Panc1 (cell line): ENCODE measurements at regions not wholly inside any gene's neighbourhood (a gene's known extent, or its start where the extent isn't known, plus 50 kb on each side); places are given as distances from the start of the nearest gene placed in this dataset.

Experiments used
- POLR2AphosphoS5 ChIP-seq: IDR thresholded peaks from 2 replicates; pipeline ENCODE4 v1.6.1; 2012; ENCODE audit warnings: mild to moderate bottlenecking, low read depth, low read length, moderate library complexity
- SIN3A ChIP-seq: IDR thresholded peaks from 2 replicates; pipeline ENCODE4 v1.6.1; 2012; ENCODE audit warnings: low read depth, mild to moderate bottlenecking, low read length, moderate library complexity, borderline replicate concordance; ENCODE audit not compliant: insufficient read depth
- TCF7L2 ChIP-seq: IDR thresholded peaks from 2 replicates; pipeline ENCODE4 v1.6.1; 2011; ENCODE audit warnings: mild to moderate bottlenecking, low read depth, low read length, inconsistent platforms
- TF ChIP-seq, protein P1 (sequence below): fragments of 450-650 bp; IDR thresholded peaks from 2 replicates; pipeline ENCODE4 v1.5.1; 2017; ENCODE audit warnings: mild to moderate bottlenecking
- TF ChIP-seq, protein P2 (sequence below), 2 experiments: IDR thresholded peaks; 2 replicates each; pipeline ENCODE4 v1.6.1; 2011 to 2012; ENCODE audit warnings: low read depth in 2 of 2, control low read depth in 1 of 2, low read length in 1 of 2, mild to moderate bottlenecking in 1 of 2, moderate library complexity in 1 of 2; ENCODE audit not compliant: insufficient read depth in 1 of 2

DNA sequence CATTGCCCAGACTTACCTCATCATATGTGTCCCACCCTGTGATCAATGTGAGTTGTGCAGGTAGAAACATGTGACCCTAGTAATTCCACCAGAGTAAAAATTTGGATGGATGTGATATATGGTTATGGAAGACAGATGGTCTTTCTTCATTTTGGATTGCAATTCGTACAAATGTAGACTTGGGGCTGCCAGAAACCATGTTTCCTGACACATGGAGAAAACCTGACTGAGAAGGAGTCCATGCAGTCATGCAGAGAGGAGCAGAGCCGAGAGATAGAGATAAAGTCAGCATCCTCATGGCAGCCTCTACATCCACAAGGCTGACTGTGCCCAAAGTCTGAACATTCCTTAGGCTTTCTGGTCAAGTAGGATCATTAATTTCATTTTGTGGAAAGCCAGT lies 678.1 kb upstream of the KIRREL3 start:
- TF ChIP-seq, protein P1, sequence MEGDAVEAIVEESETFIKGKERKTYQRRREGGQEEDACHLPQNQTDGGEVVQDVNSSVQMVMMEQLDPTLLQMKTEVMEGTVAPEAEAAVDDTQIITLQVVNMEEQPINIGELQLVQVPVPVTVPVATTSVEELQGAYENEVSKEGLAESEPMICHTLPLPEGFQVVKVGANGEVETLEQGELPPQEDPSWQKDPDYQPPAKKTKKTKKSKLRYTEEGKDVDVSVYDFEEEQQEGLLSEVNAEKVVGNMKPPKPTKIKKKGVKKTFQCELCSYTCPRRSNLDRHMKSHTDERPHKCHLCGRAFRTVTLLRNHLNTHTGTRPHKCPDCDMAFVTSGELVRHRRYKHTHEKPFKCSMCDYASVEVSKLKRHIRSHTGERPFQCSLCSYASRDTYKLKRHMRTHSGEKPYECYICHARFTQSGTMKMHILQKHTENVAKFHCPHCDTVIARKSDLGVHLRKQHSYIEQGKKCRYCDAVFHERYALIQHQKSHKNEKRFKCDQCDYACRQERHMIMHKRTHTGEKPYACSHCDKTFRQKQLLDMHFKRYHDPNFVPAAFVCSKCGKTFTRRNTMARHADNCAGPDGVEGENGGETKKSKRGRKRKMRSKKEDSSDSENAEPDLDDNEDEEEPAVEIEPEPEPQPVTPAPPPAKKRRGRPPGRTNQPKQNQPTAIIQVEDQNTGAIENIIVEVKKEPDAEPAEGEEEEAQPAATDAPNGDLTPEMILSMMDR, result no peak
- TF ChIP-seq POLR2AphosphoS5 (no peak), SIN3A (no peak), TCF7L2 (no peak)
- TF ChIP-seq, protein P2, sequence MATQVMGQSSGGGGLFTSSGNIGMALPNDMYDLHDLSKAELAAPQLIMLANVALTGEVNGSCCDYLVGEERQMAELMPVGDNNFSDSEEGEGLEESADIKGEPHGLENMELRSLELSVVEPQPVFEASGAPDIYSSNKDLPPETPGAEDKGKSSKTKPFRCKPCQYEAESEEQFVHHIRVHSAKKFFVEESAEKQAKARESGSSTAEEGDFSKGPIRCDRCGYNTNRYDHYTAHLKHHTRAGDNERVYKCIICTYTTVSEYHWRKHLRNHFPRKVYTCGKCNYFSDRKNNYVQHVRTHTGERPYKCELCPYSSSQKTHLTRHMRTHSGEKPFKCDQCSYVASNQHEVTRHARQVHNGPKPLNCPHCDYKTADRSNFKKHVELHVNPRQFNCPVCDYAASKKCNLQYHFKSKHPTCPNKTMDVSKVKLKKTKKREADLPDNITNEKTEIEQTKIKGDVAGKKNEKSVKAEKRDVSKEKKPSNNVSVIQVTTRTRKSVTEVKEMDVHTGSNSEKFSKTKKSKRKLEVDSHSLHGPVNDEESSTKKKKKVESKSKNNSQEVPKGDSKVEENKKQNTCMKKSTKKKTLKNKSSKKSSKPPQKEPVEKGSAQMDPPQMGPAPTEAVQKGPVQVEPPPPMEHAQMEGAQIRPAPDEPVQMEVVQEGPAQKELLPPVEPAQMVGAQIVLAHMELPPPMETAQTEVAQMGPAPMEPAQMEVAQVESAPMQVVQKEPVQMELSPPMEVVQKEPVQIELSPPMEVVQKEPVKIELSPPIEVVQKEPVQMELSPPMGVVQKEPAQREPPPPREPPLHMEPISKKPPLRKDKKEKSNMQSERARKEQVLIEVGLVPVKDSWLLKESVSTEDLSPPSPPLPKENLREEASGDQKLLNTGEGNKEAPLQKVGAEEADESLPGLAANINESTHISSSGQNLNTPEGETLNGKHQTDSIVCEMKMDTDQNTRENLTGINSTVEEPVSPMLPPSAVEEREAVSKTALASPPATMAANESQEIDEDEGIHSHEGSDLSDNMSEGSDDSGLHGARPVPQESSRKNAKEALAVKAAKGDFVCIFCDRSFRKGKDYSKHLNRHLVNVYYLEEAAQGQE (IDR thresholded peaks at IDR 0.05; ENCODE audit: insufficient read depth in 1 of 2, low read depth in 2 of 2, low read length in 1 of 2), result no peak
